ENCODE measurements at regions not wholly inside any gene's neighbourhood (a gene's known extent, or its start where the extent isn't known, plus 50 kb on each side); places are given as distances from the start of the nearest gene placed in this dataset.
"Not testable (repeated sequence)": the region's sequence is repeated elsewhere in the genome, so short reads cannot be mapped to it uniquely, and the experiment has no call there.

- no peak for DNase-seq
Observed at GRCh38 chr4:155591738-155592143, 74.9 kb upstream of the GUCY1A1 start.

DNA sequence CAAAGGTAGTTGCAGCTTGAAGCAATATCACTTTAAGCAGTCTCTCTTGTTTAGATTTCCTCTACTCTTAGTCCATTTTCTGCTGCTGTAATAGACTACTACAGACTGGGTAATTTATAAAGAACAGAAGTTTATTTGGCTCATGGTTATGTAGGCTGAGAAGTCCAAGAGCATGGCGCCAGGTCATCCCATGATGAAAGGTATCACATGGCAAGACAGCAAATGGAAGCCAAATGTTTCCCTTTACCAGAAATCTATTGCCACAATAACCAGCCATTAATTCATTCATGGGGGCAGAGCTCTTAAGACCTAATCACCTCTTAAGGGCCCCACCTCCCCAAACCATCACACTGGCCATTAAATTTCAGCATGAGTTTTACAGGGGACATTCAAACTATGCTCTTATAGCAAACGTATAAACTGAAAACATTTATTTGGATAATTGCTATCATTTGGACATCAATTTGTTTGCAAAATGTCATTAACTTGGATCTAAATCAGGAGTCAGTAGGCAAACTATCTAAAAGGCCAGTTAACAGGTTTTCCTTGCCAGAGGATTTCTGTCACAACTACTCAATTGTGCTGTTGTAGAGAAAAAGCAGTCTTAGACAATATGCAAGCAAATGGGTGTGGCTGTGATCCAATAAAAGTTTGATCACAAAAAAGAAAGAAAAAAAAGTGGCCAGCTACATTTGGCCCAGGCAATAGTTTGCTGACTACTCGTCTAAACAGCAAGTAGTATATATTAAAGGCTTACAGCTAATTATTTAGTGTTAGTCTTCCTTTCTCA is 75.7 kb upstream of the GUCY1A1 start:
- DNase-seq, result no peak

GRCh38 chr4:155588437-155588836 is 78.2 kb upstream of the GUCY1A1 start:
- DNase-seq, result no peak

- DNase-seq, result no peak
Observed at GRCh38 chr4:155587766-155588165, 78.9 kb upstream of the GUCY1A1 start.

DNA sequence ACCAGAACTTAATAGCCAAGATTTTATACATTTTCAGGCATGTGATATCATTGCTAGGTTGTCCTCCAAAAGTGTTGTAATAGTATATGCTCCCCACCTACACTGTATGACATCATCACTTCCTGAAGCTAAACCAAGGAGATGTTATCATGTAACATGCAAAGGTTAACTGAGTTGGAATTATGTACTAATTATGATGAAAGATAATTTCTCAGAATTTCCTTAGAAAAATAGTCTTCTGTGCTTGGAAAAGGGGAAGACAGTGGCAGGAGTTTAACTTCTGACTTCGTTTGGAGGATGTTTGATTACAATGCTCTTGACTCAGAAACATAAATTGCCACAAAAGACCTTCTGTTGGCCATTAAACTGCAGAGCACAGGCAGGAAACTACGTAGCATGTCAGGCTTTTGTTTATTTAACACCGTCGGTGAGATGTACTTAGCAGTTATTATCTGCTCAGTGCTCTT is 83.6 kb upstream of the GUCY1A1 start:
- peak; percentile 10 for DNase-seq

GRCh38 chr4:155582041-155582440 is 84.6 kb upstream of the GUCY1A1 start:
- DNase-seq, result no peak

DNA sequence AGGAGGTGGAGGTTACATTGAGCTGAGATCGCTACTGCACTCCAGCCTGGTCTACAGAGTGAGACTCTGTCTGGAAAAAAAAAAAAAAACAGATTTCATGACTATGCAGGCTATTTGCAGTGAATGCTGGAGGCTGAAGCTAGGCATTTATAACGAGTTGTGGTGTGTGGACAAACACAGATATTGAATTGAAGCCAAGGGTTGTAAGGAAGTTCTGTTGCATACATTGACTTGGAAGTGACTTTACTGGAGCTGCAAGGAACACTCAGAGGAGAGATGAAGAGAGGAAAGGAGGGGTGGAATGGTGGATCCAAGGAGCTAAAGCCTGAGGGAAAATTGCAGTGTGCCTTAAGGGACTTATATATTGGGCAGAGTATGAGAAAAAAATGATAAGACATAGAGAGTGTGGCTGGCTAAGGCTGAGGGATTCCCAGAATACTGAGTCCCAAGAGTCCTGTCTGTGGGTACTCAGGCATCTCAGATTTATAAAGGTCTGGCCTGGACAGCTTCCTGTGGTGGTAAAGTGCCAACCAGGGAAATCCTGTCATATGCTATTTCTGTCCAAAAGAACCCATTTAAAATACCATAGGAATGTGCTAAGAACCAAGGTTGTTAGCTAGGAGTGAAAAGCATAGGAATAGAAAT is 87.8 kb upstream of the GUCY1A1 start:
- DNase-seq, result no peak

- no peak for DNase-seq
Observed at GRCh38 chr4:155578219-155578618, 88.4 kb upstream of the GUCY1A1 start.

DNA sequence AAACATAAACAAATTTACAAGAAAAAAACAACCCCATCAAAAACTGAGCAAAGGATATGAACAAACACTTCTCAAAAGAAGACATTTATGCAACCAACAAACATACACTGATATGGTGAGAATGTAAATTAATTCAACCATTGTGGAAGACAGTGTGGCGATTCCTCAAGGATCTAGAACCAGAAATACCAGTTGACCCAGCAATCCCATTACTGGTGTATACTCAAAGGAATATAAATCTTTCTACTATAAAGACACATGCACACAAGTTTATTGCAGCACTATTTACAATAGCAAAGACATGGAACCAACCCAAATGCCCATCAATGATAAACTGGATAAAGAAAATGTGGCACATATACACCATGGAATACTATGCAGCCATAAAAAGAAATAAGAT is 92.3 kb upstream of the GUCY1A1 start:
- not testable (repeated sequence) for DNase-seq

DNA sequence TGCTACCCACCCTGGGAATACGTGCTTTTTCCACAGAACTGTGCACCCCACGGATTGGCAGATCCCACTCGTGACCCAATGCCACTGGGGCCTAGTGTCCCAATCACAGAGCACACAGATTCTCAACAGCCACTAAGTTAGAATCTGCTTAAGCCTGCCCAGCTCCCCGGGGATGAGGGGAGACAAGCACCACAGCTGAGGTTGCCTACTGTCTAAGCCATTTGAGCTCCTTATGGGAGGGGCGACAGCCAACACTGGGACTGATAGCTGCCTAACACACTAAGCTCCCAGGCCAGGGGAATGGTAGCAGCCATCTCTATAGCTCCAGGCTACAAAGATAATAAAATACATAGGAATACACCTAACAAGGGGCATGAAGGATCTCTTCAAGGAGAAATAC is 93.5 kb upstream of the GUCY1A1 start:
- no peak for DNase-seq

- no peak for DNase-seq
Observed at GRCh38 chr4:155572106-155572703, 94.4 kb upstream of the GUCY1A1 start.

GRCh38 chr4:155571184-155571944 is 95.3 kb upstream of the GUCY1A1 start:
- no peak for DNase-seq

- no peak for DNase-seq
Observed at GRCh38 chr4:155570661-155571060, 96.0 kb upstream of the GUCY1A1 start.

- no peak for DNase-seq
Observed at GRCh38 chr4:155569960-155570515, 96.6 kb upstream of the GUCY1A1 start.

DNA sequence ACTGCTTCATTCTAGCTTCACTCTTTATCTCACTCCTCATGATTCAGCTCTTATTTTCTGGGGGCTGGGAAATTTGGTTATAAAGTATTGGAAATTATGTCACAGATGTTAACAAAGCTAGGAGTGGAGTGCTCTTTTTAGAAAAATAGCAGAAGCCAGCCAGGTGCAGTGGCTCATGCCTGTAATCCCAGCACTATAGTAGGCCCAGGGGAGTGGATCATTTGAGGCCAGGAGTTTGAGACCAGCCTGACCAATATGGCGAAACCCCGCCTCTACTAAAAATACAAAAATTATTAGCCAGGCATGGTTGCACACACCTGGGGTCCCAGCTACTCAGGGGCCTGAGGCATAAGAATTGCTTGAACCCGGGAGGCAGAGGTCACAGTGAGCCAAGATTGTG is 97.2 kb upstream of the GUCY1A1 start:
- no peak for DNase-seq

DNA sequence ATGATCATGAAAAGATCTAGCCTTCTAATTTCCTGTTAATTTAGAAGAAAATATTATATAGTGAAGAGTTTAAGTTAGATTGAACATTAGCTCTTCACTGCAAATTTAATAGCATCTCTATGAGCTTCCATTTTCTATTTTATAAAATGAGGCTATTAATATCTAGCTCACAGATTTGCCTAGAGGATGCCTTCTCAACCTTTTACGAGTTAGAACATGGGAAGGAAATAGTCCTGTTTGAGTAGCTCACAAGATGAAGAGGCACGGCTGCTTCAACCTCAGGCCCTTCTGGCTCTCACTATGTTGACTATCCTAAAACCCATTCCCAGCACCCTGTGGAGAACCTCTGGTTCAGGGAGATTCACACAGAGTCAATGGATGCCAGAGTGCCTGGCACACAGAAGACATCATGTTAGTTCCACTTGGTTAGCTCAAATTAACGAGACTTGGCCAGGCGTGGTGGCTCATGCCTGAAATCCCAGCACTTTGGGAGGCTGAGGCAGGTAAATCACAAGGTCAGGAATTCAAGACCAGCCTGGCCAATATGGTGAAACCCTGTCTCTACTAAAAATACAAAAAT is 97.9 kb upstream of the GUCY1A1 start:
- no peak for DNase-seq

- no peak for DNase-seq
Observed at GRCh38 chr4:155566354-155566753, 100.3 kb upstream of the GUCY1A1 start.

- no peak for DNase-seq
Observed at GRCh38 chr4:155565776-155566175, 100.9 kb upstream of the GUCY1A1 start.

GRCh38 chr4:155565330-155565729 is 101.3 kb upstream of the GUCY1A1 start:
- no peak for DNase-seq

GRCh38 chr4:155564880-155565279 is 101.8 kb upstream of the GUCY1A1 start:
- no peak for DNase-seq

DNA sequence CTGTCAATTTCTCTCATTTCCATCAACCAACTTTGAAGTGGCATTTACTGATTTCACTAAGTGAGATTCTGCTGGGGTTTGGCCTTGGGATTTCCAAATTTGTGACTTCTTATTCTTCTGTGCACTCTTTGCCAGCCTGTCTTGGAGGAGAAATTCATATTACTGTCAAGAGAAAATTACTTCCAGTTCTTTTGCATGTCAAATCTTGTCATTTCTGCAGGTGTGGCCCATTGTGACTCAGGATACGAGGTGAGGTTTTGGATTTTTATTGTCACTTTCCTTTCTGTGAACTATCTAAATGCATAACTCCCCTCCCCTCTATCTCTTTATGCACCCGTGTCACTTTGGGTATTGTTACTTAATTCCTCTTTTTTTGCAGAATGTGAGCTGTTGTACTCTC is 102.6 kb upstream of the GUCY1A1 start:
- no peak for DNase-seq

DNA sequence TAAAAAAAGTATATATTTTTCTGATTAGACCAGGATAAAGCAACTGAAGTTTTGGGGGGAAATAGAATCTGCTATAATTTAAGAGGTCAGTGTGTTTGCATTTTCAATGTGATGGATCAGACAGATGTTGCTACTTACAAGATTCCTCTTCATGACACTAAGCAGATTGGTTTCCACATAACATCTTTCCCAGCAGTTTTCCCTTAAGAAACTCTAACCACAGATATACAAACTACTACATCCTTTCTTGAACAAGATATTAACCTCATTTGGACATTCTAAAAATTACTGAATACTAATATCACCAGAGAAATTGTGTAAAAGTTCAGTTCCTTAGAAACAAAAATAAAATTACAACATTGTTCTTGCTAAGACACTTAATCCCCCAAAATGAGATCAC is 106.7 kb upstream of the GUCY1A1 start:
- no peak for DNase-seq

- no peak for DNase-seq
Observed at GRCh38 chr4:155552180-155552579, 114.5 kb upstream of the GUCY1A1 start.
